Activated CD8-positive, alpha-beta T cell treated with anti-CD3 and anti-CD28 coated beads for 36 hours (primary cell): ENCODE measurements at regions not wholly inside any gene's neighbourhood (a gene's known extent, or its start where the extent isn't known, plus 50 kb on each side); places are given as distances from the start of the nearest gene placed in this dataset.

ENCODE experiments used
- ATAC-seq: fragments of 200-7000 bp; cut with Tn5 transposase; one replicate; pipeline ENCODE4 v1.10.0; 2021; ENCODE audit warnings: mild to moderate bottlenecking, moderate library complexity
- CTCF ChIA-PET: fragments of 350-600 bp; sonication (Branson Sonifier 250); formaldehyde crosslinking; loops from one replicate; lab custom pipeline; 2021; ENCODE audit warnings: antibody characterized with exemption; lab: Charles Lee
- POLR2A ChIA-PET: fragments of 350-600 bp; sonication (Branson Sonifier 250); formaldehyde crosslinking; loops from one replicate; lab custom pipeline; 2021; ENCODE audit warnings: antibody characterized with exemption; lab: Charles Lee
- DNase-seq: peaks from one replicate; pipeline ENCODE4 v3.0.0-alpha.2; 2020
- H3K27ac Mint-ChIP-seq: one replicate; pipeline ENCODE4 v1.8.0; 2021; ENCODE audit warnings: mild to moderate bottlenecking, mixed read lengths
- H3K27me3 Mint-ChIP-seq: one replicate; pipeline ENCODE4 v1.8.0; 2021; ENCODE audit warnings: mixed read lengths
- H3K36me3 Mint-ChIP-seq: one replicate; pipeline ENCODE4 v1.8.0; 2021; ENCODE audit warnings: low read depth, mixed read lengths
- H3K4me1 Mint-ChIP-seq: one replicate; pipeline ENCODE4 v1.8.0; 2021; ENCODE audit warnings: low read depth, mixed read lengths
- H3K4me3 Mint-ChIP-seq: one replicate; pipeline ENCODE4 v1.8.0; 2021; ENCODE audit warnings: mild to moderate bottlenecking, moderate library complexity, mixed read lengths
- H3K9me3 Mint-ChIP-seq: one replicate; pipeline ENCODE4 v1.8.0; 2021; ENCODE audit warnings: mixed read lengths
- intact Hi-C: fragments of 100-400 bp; cut with micrococcal nuclease; formaldehyde crosslinking; loops from one replicate; pipeline ENCODE4 v1.10.0; 2022
- TF ChIP-seq, protein P1 (sequence below): fragments of 200-600 bp; IDR thresholded peaks from one replicate; pipeline ENCODE4 v1.8.0; 2022; ENCODE audit warnings: antibody characterized with exemption, mild to moderate bottlenecking

GRCh38 chr1:83641796-83642443 is 357.0 kb downstream of the TTLL7 start:
- H3K27ac Mint-ChIP-seq: no peak overlapping the region
- H3K27me3 Mint-ChIP-seq: no peaks in the 10 kb centered on the region
- ATAC-seq: no peak
- no peak for DNase-seq
- no peaks in the 10 kb centered on the region for H3K36me3 Mint-ChIP-seq
- H3K4me1 Mint-ChIP-seq: peaks cover 3% of the 10 kb centered on the region
- ChIA-PET CTCF (no interaction called here), POLR2A (no interaction called here)
- TF ChIP-seq, protein P1, sequence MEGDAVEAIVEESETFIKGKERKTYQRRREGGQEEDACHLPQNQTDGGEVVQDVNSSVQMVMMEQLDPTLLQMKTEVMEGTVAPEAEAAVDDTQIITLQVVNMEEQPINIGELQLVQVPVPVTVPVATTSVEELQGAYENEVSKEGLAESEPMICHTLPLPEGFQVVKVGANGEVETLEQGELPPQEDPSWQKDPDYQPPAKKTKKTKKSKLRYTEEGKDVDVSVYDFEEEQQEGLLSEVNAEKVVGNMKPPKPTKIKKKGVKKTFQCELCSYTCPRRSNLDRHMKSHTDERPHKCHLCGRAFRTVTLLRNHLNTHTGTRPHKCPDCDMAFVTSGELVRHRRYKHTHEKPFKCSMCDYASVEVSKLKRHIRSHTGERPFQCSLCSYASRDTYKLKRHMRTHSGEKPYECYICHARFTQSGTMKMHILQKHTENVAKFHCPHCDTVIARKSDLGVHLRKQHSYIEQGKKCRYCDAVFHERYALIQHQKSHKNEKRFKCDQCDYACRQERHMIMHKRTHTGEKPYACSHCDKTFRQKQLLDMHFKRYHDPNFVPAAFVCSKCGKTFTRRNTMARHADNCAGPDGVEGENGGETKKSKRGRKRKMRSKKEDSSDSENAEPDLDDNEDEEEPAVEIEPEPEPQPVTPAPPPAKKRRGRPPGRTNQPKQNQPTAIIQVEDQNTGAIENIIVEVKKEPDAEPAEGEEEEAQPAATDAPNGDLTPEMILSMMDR: no peak
- no peak overlapping the region for H3K4me3 Mint-ChIP-seq
- intact Hi-C loops: no loop called here
- no peaks in the 10 kb centered on the region for H3K9me3 Mint-ChIP-seq

DNA sequence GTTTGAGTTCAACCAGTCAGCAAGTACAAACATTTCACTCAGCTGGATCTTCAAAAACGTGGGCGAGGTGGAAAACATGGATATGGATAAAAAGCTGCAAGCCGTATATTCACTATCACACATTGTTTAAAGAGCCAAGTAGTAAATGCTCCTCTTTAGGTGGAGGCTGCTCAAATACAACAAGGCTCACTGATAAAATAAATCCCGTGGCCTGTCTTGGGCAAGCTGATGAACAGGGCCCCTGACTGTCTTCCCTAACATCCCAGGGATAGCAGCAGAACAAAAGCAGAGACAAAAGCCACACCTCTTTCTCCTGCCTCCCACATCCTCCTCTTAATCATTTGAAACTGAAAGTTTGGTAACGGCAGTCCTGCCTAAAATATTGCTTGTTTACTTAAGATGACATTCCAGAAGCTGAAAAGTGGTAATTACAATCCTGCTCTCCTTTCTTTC is 357.7 kb downstream of the TTLL7 start:
- TF ChIP-seq, protein P1: no peak
- Mint-ChIP-seq H3K4me1 (peaks cover 3% of the 10 kb centered on the region), H3K36me3 (no peaks in the 10 kb centered on the region), H3K27ac (no peak overlapping the region), H3K4me3 (no peak overlapping the region), H3K27me3 (no peaks in the 10 kb centered on the region), H3K9me3 (no peaks in the 10 kb centered on the region)
- ChIA-PET POLR2A (no interaction called here), CTCF (no interaction called here)
- DNase-seq (no peak), ATAC-seq (no peak)
- intact Hi-C loops: no loop called here

DNA sequence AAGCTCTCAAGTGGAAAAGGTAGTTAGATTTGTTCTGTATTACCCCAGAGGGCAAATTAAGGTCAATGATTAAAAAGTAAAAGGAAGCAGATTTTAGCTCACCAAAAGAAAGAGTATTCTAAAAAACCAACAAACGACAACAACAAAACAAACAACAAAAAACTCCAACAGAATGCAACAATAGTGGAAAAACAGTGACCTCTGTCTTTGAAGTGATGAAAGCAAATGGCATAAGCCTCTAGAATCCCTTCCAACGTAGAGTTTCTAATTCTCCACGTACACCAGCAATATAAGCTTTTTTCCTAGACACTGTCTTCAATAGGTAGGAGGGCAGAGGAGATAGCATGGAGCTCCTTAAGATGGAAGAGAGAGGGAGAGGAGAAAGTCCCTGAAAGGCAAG is 359.1 kb downstream of the TTLL7 start:
- intact Hi-C loops: no loop called here
- no peaks in the 10 kb centered on the region for H3K9me3 Mint-ChIP-seq
- no peak overlapping the region for H3K4me3 Mint-ChIP-seq
- POLR2A ChIA-PET: interaction anchor here (0.5 kb wide), 1 partner anchor 145 kb away, joined by 3 read pairs; no protein-coding TSS in a partner anchor
- H3K27me3 Mint-ChIP-seq: no peaks in the 10 kb centered on the region
- no peak for DNase-seq
- CTCF ChIA-PET: no interaction called here
- H3K36me3 Mint-ChIP-seq: no peaks in the 10 kb centered on the region
- no peak overlapping the region for H3K27ac Mint-ChIP-seq
- no peak for ATAC-seq
- peaks cover 3% of the 10 kb centered on the region for H3K4me1 Mint-ChIP-seq
- TF ChIP-seq, protein P1: no peak

DNA sequence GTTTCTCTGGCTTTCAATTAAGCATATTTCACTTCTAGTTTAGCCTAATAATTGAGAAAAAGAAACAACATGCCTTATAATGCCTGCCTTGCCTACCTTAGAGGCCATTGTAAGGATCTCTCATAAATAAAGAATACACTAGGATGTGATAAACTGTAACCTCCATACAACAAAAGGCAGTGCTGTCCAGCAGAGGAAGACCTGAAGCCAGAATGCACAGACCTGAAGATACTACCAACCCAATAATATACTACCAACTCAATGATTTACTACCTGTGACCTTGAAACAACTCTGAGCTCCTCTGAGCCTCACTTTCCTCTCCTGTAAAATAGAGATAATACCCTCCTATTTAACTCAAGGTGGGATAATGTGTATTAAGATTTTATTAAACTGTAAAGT is 361.3 kb downstream of the TTLL7 start:
- Mint-ChIP-seq H3K27ac (no peak overlapping the region), H3K4me3 (no peak overlapping the region), H3K36me3 (no peaks in the 10 kb centered on the region), H3K9me3 (no peaks in the 10 kb centered on the region), H3K27me3 (no peaks in the 10 kb centered on the region), H3K4me1 (peaks cover 8% of the 10 kb centered on the region)
- intact Hi-C loops: no loop called here
- ChIA-PET CTCF (interaction anchor here (1.0 kb wide), 1 partner anchor 9 kb away, joined by 3 read pairs; no protein-coding TSS in a partner anchor), POLR2A (no interaction called here)
- DNase-seq (no peak), ATAC-seq (no peak)
- TF ChIP-seq, protein P1: no peak

DNA sequence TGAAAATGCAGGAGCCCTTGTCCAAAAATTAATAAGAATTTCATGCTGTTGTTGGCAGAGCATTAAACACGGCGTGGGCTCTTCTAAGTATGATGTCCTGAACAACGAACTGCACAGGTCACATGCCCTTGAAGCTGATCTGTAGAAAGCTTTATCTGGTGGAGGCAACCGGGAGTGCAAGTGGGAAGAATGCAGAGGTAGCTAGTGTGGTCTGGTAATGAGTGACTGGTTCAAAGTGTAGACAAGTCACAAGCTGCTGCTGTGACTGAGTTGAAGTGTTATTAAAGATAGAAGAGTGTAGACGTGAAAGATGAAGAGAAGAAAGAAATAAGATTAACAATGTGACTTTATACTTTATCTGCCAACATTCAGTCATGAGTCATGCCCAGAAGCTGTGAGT is 361.9 kb downstream of the TTLL7 start:
- H3K36me3 Mint-ChIP-seq: no peaks in the 10 kb centered on the region
- intact Hi-C loops: no loop called here
- no peaks in the 10 kb centered on the region for H3K27me3 Mint-ChIP-seq
- ATAC-seq: no peak
- TF ChIP-seq, protein P1: no peak
- ChIA-PET POLR2A (no interaction called here), CTCF (no interaction called here)
- H3K4me1 Mint-ChIP-seq: peaks cover 9% of the 10 kb centered on the region
- H3K27ac Mint-ChIP-seq: no peak overlapping the region
- no peak overlapping the region for H3K4me3 Mint-ChIP-seq
- no peaks in the 10 kb centered on the region for H3K9me3 Mint-ChIP-seq
- DNase-seq: no peak
